HG03442 (cell line): ENCODE measurements at regions not wholly inside any gene's neighbourhood (a gene's known extent, or its start where the extent isn't known, plus 50 kb on each side); places are given as distances from the start of the nearest gene placed in this dataset.

Experiments
- ATAC-seq: cut with Tn5 transposase; IDR thresholded peaks from one replicate; pipeline ENCODE4 v1.9.1; 2021; ENCODE audit warnings: mild to moderate bottlenecking, moderate library complexity; ENCODE audit not compliant: unreplicated experiment

- ATAC-seq, result no peak
These were observed 410.1 kb upstream of the TSHZ3 start for GRCh38 chr19:31759359-31759758.

- no peak for ATAC-seq
These were observed 412.2 kb upstream of the TSHZ3 start for GRCh38 chr19:31761281-31761913.

GRCh38 chr19:31770223-31770622 lies 421.0 kb upstream of the TSHZ3 start:
- ATAC-seq, result no peak

- ATAC-seq, result no peak
These were observed 423.7 kb upstream of the TSHZ3 start for GRCh38 chr19:31772915-31773314.

- no peak for ATAC-seq
These were observed 432.3 kb upstream of the TSHZ3 start for GRCh38 chr19:31781542-31781941.

GRCh38 chr19:31783592-31783991 lies 434.4 kb upstream of the TSHZ3 start:
- ATAC-seq, result no peak

- ATAC-seq, result no peak
These were observed 435.4 kb upstream of the TSHZ3 start for GRCh38 chr19:31784671-31785101.

GRCh38 chr19:31801611-31802010 lies 452.4 kb upstream of the TSHZ3 start:
- ATAC-seq, result no peak

- no peak for ATAC-seq
These were observed 454.7 kb upstream of the TSHZ3 start for GRCh38 chr19:31803835-31804446.

GRCh38 chr19:31804668-31805067 lies 455.4 kb upstream of the TSHZ3 start:
- ATAC-seq, result no peak

GRCh38 chr19:31810536-31811109 lies 461.4 kb upstream of the TSHZ3 start:
- ATAC-seq, result no peak

- no peak for ATAC-seq
These were observed 468.9 kb upstream of the TSHZ3 start for GRCh38 chr19:31817971-31818797.

GRCh38 chr19:31818798-31819105 lies 469.5 kb upstream of the TSHZ3 start:
- ATAC-seq, result no peak

GRCh38 chr19:31819837-31820236 lies 470.6 kb upstream of the TSHZ3 start:
- ATAC-seq, result no peak

GRCh38 chr19:31821346-31821745 lies 472.1 kb upstream of the TSHZ3 start:
- no peak for ATAC-seq

- no peak for ATAC-seq
These were observed 476.2 kb upstream of the TSHZ3 start for GRCh38 chr19:31825134-31826094.

- no peak for ATAC-seq
These were observed 477.1 kb upstream of the TSHZ3 start for GRCh38 chr19:31826325-31826724.

GRCh38 chr19:31831421-31832175 lies 482.4 kb upstream of the TSHZ3 start:
- ATAC-seq, result no peak

GRCh38 chr19:31832176-31832548 lies 482.9 kb upstream of the TSHZ3 start:
- no peak for ATAC-seq

GRCh38 chr19:31834070-31834469 lies 484.8 kb upstream of the TSHZ3 start:
- ATAC-seq, result no peak
